OCI-LY1 (cell line): ENCODE measurements at regions not wholly inside any gene's neighbourhood (a gene's known extent, or its start where the extent isn't known, plus 50 kb on each side); places are given as distances from the start of the nearest gene placed in this dataset.

Experiments
- EZH2 ChIP-seq: fragments of 200-600 bp; sonication (generic), shearing (Covaris generic); IDR thresholded peaks from 2 replicates; pipeline ENCODE4 v1.8.0; 2017; ENCODE audit warnings: borderline replicate concordance, mixed run types, mild to moderate bottlenecking, antibody characterized with exemption, low read length, moderate library complexity, mixed read lengths
- TF ChIP-seq, protein P1 (sequence below): fragments of 200-600 bp; sonication (generic), shearing (Covaris generic); IDR thresholded peaks from 2 replicates; pipeline ENCODE4 v1.5.1; 2017; ENCODE audit warnings: mild to moderate bottlenecking, antibody characterized with exemption, low read length, moderate library complexity, mixed read lengths

- TF ChIP-seq, protein P1, sequence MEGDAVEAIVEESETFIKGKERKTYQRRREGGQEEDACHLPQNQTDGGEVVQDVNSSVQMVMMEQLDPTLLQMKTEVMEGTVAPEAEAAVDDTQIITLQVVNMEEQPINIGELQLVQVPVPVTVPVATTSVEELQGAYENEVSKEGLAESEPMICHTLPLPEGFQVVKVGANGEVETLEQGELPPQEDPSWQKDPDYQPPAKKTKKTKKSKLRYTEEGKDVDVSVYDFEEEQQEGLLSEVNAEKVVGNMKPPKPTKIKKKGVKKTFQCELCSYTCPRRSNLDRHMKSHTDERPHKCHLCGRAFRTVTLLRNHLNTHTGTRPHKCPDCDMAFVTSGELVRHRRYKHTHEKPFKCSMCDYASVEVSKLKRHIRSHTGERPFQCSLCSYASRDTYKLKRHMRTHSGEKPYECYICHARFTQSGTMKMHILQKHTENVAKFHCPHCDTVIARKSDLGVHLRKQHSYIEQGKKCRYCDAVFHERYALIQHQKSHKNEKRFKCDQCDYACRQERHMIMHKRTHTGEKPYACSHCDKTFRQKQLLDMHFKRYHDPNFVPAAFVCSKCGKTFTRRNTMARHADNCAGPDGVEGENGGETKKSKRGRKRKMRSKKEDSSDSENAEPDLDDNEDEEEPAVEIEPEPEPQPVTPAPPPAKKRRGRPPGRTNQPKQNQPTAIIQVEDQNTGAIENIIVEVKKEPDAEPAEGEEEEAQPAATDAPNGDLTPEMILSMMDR: no peak
- TF ChIP-seq EZH2: no peak
Measured at GRCh38 chr1:114290341-114290740, 136.7 kb upstream of the SYT6 start.
